CD4-positive, alpha-beta T cell treated with Interleukin-10 for 1 hour (primary cell): ENCODE measurements at regions not wholly inside any gene's neighbourhood (a gene's known extent, or its start where the extent isn't known, plus 50 kb on each side); places are given as distances from the start of the nearest gene placed in this dataset.
"Not testable (repeated sequence)": the region's sequence is repeated elsewhere in the genome, so short reads cannot be mapped to it uniquely, and the experiment has no call there.

Experiments used
- DNase-seq: peaks from one replicate; pipeline ENCODE4 v3.0.0-alpha.2; 2020

GRCh38 chr9:25830381-25830780, 152.1 kb upstream of the TUSC1 start:
- DNase-seq, result no peak

- DNase-seq, result no peak
Measured at GRCh38 chr9:25827626-25828025, 149.4 kb upstream of the TUSC1 start.

GRCh38 chr9:25816439-25816838, 138.2 kb upstream of the TUSC1 start:
- DNase-seq, result no peak

GRCh38 chr9:25814023-25814422, 135.8 kb upstream of the TUSC1 start:
- DNase-seq, result no peak

- DNase-seq, result no peak
Measured at GRCh38 chr9:25813478-25813877, 135.2 kb upstream of the TUSC1 start.

GRCh38 chr9:25808554-25808953, 130.3 kb upstream of the TUSC1 start:
- DNase-seq, result no peak

- DNase-seq, result no peak
Measured at GRCh38 chr9:25804856-25805255, 126.6 kb upstream of the TUSC1 start.

- DNase-seq, result not testable (repeated sequence)
Measured at GRCh38 chr9:25801989-25802388, 123.7 kb upstream of the TUSC1 start.

- DNase-seq, result no peak
Measured at GRCh38 chr9:25773805-25774204, 95.6 kb upstream of the TUSC1 start.

GRCh38 chr9:25755951-25756350, 77.7 kb upstream of the TUSC1 start:
- no peak for DNase-seq

GRCh38 chr9:25752398-25752797, 74.2 kb upstream of the TUSC1 start:
- no peak for DNase-seq

GRCh38 chr9:25742256-25742655, 64.0 kb upstream of the TUSC1 start:
- DNase-seq, result no peak

GRCh38 chr9:25733336-25733982, 55.2 kb upstream of the TUSC1 start:
- DNase-seq, result no peak

- DNase-seq, result not testable (repeated sequence)
Measured at GRCh38 chr9:25731895-25732794, 53.9 kb upstream of the TUSC1 start.
